ENCODE measurements at regions not wholly inside any gene's neighbourhood (a gene's known extent, or its start where the extent isn't known, plus 50 kb on each side); places are given as distances from the start of the nearest gene placed in this dataset.

- Mint-ChIP-seq H3K27ac (no peak overlapping the region), H3K9me3 (peaks cover 4% of the 10 kb centered on the region)
- no peaks in the 10 kb centered on the region for H3K79me2 ChIP-seq (ENCODE audit: low read depth)
These were observed 132.4 kb upstream of the LMO4 start for GRCh38 chr1:87196110-87196827.

GRCh38 chr1:87197156-87197555 is 131.5 kb upstream of the LMO4 start:
- Histone ChIP-seq H3K4me2 (no peak overlapping the region), H3K27ac (no peak overlapping the region), H4K20me1 (ENCODE audit: low read depth) (no peaks in the 10 kb centered on the region), H3K4me3 (no peak overlapping the region), H3K9ac (no peak overlapping the region), H3K79me2 (ENCODE audit: low read depth) (no peaks in the 10 kb centered on the region), H3F3A (ENCODE audit: low read depth) (no peaks in the 10 kb centered on the region), H3K27me3 (no peaks in the 10 kb centered on the region), H3K36me3 (peaks cover 4% of the 10 kb centered on the region), H3K4me1 (no peaks in the 10 kb centered on the region), H2AFZ (replicated peaks) (no peak overlapping the region), H3K9me3 (ENCODE audit: low read depth) (peaks cover 10% of the 10 kb centered on the region)
- Mint-ChIP-seq H3K36me3 (no peaks in the 10 kb centered on the region), H3K4me1 (no peaks in the 10 kb centered on the region), H3K27me3 (ENCODE audit: insufficient read depth, low read depth) (peaks cover 2% of the 10 kb centered on the region), H3K9me3 (peaks cover 4% of the 10 kb centered on the region), H3K27ac (no peak overlapping the region), H3K4me3 (no peak overlapping the region)
- TF ChIP-seq EZH2phosphoT487 (IDR thresholded peaks at IDR 0.05) (no peak), CTCF (IDR thresholded peaks at IDR 0.05) (no peak), EZH2 (IDR thresholded peaks at IDR 0.05) (no peak)
- no peak for DNase-seq (ENCODE audit: low spot score)

More at GRCh38 chr1:87196110-87196827, 132.4 kb upstream of the LMO4 start:
- no peak for TF ChIP-seq EZH2 (IDR thresholded peaks at IDR 0.05)
- H3K4me3 ChIP-seq, result no peak overlapping the region
- H3K36me3 Mint-ChIP-seq, result no peaks in the 10 kb centered on the region
- H3K4me1 ChIP-seq, result no peaks in the 10 kb centered on the region
- no peak overlapping the region for H3K4me2 ChIP-seq
- H3K9ac ChIP-seq, result no peak overlapping the region
- H3F3A ChIP-seq (ENCODE audit: low read depth), result no peaks in the 10 kb centered on the region
- H3K4me3 Mint-ChIP-seq, result no peak overlapping the region
- peaks cover 2% of the 10 kb centered on the region for H3K27me3 Mint-ChIP-seq (ENCODE audit: insufficient read depth, low read depth)
- peaks cover 4% of the 10 kb centered on the region for H3K36me3 ChIP-seq
- DNase-seq (ENCODE audit: low spot score), result no peak
- peaks cover 10% of the 10 kb centered on the region for H3K9me3 ChIP-seq (ENCODE audit: low read depth)
- no peaks in the 10 kb centered on the region for H3K4me1 Mint-ChIP-seq
- H2AFZ ChIP-seq (replicated peaks), result no peak overlapping the region
- H3K27ac ChIP-seq, result no peak overlapping the region
- H4K20me1 ChIP-seq (ENCODE audit: low read depth), result no peaks in the 10 kb centered on the region
- no peaks in the 10 kb centered on the region for H3K27me3 ChIP-seq

GRCh38 chr1:87197641-87198040 is 131.0 kb upstream of the LMO4 start:
- no peaks in the 10 kb centered on the region for H3K36me3 Mint-ChIP-seq
- peaks cover 2% of the 10 kb centered on the region for H3K27me3 Mint-ChIP-seq (ENCODE audit: insufficient read depth, low read depth)
- H4K20me1 ChIP-seq (ENCODE audit: low read depth), result no peaks in the 10 kb centered on the region

More at GRCh38 chr1:87197641-87198040, 131.0 kb upstream of the LMO4 start:
- Histone ChIP-seq H3K27ac (no peak overlapping the region), H3K9me3 (ENCODE audit: low read depth) (peaks cover 10% of the 10 kb centered on the region), H2AFZ (replicated peaks) (no peak overlapping the region), H3F3A (ENCODE audit: low read depth) (no peaks in the 10 kb centered on the region), H3K4me2 (no peak overlapping the region), H3K27me3 (no peaks in the 10 kb centered on the region), H3K9ac (no peak overlapping the region), H3K79me2 (ENCODE audit: low read depth) (no peaks in the 10 kb centered on the region), H3K4me3 (no peak overlapping the region), H3K36me3 (peaks cover 4% of the 10 kb centered on the region), H3K4me1 (no peaks in the 10 kb centered on the region)
- TF ChIP-seq EZH2phosphoT487 (IDR thresholded peaks at IDR 0.05) (no peak), CTCF (IDR thresholded peaks at IDR 0.05) (no peak), EZH2 (IDR thresholded peaks at IDR 0.05) (no peak)
- Mint-ChIP-seq H3K4me1 (no peaks in the 10 kb centered on the region), H3K27ac (no peak overlapping the region), H3K4me3 (no peak overlapping the region), H3K9me3 (peaks cover 4% of the 10 kb centered on the region)
- no peak for DNase-seq (ENCODE audit: low spot score)
